Muscle layer of duodenum (tissue), 2 donors: ENCODE measurements at regions not wholly inside any gene's neighbourhood (a gene's known extent, or its start where the extent isn't known, plus 50 kb on each side); places are given as distances from the start of the nearest gene placed in this dataset.

ENCODE experiments used
- H3K27ac ChIP-seq: one replicate; pipeline ENCODE4 v1.7.0; 2013; ENCODE audit warnings: mild to moderate bottlenecking, low read length
- H3K27me3 ChIP-seq: one replicate; pipeline ENCODE4 v1.7.0; 2013; ENCODE audit warnings: low read depth, mild to moderate bottlenecking, control low read depth, low read length
- H3K36me3 ChIP-seq, 2 donors: one replicate each; pipeline ENCODE4 v1.7.0; 2013; ENCODE audit warnings: low read length in 2 of 2, control low read depth in 1 of 2, mild to moderate bottlenecking in 1 of 2; ENCODE audit not compliant: insufficient read depth in 2 of 2, control insufficient read depth in 1 of 2
- H3K4me1 ChIP-seq, 2 donors: one replicate each; pipeline ENCODE4 v1.7.0; 2013; ENCODE audit warnings: low read length in 2 of 2, mild to moderate bottlenecking in 2 of 2, control low read depth in 1 of 2, moderate library complexity in 1 of 2; ENCODE audit not compliant: insufficient read depth in 2 of 2, control insufficient read depth in 1 of 2
- H3K4me3 ChIP-seq, 2 donors: one replicate each; pipeline ENCODE4 v1.7.0; 2013; ENCODE audit warnings: low read length in 2 of 2, low read depth in 1 of 2, mild to moderate bottlenecking in 1 of 2
- H3K9me3 ChIP-seq, 2 donors: one replicate each; pipeline ENCODE4 v1.7.0; 2013; ENCODE audit warnings: low read length in 2 of 2, control low read depth in 1 of 2, mild to moderate bottlenecking in 1 of 2; ENCODE audit not compliant: control insufficient read depth in 1 of 2
- donor health status: healthy.

DNA sequence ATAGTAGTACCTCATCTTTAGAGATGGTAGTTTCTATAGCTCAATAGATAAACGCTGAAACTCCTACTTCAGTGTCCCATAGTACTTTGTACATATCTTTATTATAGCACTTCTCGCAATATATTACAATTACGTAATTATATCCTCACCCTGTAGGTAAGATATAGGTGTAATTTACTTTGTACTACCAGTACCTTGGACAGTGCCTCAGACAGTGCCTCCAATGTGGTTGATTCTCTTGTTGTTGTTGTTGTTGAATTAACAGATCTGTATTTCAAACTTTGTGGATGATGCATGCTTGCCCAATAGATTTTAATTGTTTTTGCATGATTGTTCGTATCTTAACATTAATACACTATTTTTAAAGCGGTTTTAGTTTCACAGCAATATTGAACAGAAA is 188.6 kb downstream of the ARL6IP6 start:
- Histone ChIP-seq H3K9me3 (peaks cover 0 to 3% of the 10 kb centered on the region in 2 donors), H3K36me3 (no peaks in the 10 kb centered on the region), H3K27ac (no peak overlapping the region), H3K4me1 (no peaks in the 10 kb centered on the region), H3K27me3 (no peaks in the 10 kb centered on the region), H3K4me3 (no peak overlapping the region)

DNA sequence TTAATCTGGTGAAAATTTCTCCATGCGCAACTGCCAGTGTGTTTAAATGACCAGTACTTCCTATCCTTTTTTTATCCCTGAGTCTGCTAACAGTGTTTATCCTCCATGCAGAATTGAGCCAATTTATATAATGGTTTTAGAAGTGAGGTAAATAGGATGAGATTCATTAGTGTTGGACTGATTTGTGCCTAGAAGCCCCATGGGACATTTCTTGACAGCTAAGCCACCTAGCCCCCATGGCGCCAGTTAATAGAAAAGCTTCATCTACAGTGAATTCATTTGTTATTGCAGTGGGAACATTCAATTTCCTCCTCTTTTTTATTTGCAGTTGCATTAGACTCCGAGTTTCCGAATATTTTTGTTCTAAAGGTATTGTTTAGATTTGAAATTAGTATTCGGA is 175.6 kb downstream of the ARL6IP6 start:
- Histone ChIP-seq H3K4me3 (no peak overlapping the region), H3K9me3 (no peaks in the 10 kb centered on the region)

DNA sequence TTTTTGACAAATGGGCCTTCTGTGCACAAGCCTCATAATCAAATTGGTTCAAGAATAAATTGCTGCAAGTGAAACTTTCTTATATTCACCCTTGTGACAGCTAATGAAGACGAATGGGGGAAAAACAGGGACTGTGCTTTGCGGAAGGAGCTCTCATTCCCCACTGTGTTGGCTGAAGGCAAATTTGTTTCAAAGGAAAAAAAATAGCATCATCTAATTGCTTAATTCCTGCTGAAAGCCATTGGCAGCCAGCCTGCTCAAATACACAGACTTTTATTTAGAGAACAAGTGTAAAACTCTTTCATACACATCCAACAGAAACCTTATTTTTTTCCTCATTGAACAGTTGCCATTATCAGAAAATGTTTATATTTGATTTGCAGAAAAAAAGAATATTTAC is 172.3 kb downstream of the ARL6IP6 start:
- Histone ChIP-seq H3K4me3 (no peak overlapping the region), H3K27ac (no peak overlapping the region), H3K4me1 (no peaks in the 10 kb centered on the region), H3K36me3 (no peaks in the 10 kb centered on the region), H3K9me3 (no peaks in the 10 kb centered on the region), H3K27me3 (no peaks in the 10 kb centered on the region)

More for the DNA sequence above, 175.6 kb downstream of the ARL6IP6 start:
- H3K27ac ChIP-seq = no peak overlapping the region
- no peaks in the 10 kb centered on the region for H3K27me3 ChIP-seq
- H3K4me1 ChIP-seq = no peaks in the 10 kb centered on the region
- H3K36me3 ChIP-seq = no peaks in the 10 kb centered on the region

GRCh38 chr2:152883951-152884487 is 165.6 kb downstream of the ARL6IP6 start:
- no peaks in the 10 kb centered on the region for H3K9me3 ChIP-seq
- H3K4me1 ChIP-seq = no peaks in the 10 kb centered on the region
- no peaks in the 10 kb centered on the region for H3K36me3 ChIP-seq
- H3K27me3 ChIP-seq = no peaks in the 10 kb centered on the region
- H3K4me3 ChIP-seq = no peak overlapping the region
- H3K27ac ChIP-seq = no peak overlapping the region

DNA sequence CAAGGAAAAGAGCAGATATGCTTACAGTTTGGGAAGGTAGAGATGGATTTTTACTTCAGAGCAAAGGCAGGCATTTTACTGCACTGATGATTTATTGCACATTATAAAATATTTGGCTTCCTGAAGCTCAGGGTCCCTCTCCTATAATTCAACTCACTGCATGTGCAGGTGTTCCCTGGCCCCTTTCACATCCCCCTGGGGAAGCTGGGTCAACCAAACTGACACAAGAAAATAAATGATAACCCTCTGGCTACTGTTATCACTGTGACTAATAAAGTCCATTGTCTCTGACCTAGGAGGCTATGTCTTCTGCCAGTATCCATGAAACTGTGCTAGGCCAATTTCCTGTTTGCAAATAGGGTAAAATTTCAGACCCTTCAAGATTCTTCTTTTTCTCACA is 163.1 kb downstream of the ARL6IP6 start:
- Histone ChIP-seq H3K27ac (no peak overlapping the region), H3K27me3 (no peaks in the 10 kb centered on the region), H3K4me1 (no peaks in the 10 kb centered on the region), H3K9me3 (no peaks in the 10 kb centered on the region), H3K36me3 (no peaks in the 10 kb centered on the region), H3K4me3 (no peak overlapping the region)

- no peaks in the 10 kb centered on the region for H3K36me3 ChIP-seq
- no peak overlapping the region for H3K27ac ChIP-seq
- H3K9me3 ChIP-seq = no peaks in the 10 kb centered on the region
- no peaks in the 10 kb centered on the region for H3K27me3 ChIP-seq
- no peak overlapping the region for H3K4me3 ChIP-seq
- no peaks in the 10 kb centered on the region for H3K4me1 ChIP-seq
These were observed 160.9 kb downstream of the ARL6IP6 start for GRCh38 chr2:152879275-152879674.

- Histone ChIP-seq H3K9me3 (no peaks in the 10 kb centered on the region), H3K36me3 (no peaks in the 10 kb centered on the region), H3K4me1 (no peaks in the 10 kb centered on the region), H3K27me3 (no peaks in the 10 kb centered on the region), H3K27ac (no peak overlapping the region), H3K4me3 (no peak overlapping the region)
These were observed 157.6 kb downstream of the ARL6IP6 start for GRCh38 chr2:152875701-152876695.

DNA sequence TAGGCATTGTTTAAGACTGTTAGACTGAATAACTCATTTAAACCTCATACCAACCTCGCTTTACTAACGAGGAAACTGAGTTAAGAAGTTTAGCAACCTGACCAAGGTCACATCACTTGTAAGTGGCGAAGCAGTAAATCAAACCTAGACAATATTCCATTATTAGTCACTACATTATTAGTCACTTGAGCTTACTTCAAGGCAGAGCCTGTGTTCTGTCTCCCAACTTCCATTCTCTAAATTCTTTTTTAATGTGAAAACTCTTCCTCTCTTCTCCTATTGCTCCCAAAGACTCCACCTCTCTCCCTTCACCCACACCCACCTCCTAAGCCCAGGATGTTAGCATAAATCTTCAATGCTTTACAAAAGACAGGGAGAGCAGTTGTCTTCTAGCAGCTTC is 156.5 kb downstream of the ARL6IP6 start:
- no peaks in the 10 kb centered on the region for H3K9me3 ChIP-seq
- H3K4me3 ChIP-seq = no peak overlapping the region
- H3K27me3 ChIP-seq = no peaks in the 10 kb centered on the region
- no peaks in the 10 kb centered on the region for H3K4me1 ChIP-seq
- H3K36me3 ChIP-seq = no peaks in the 10 kb centered on the region
- no peak overlapping the region for H3K27ac ChIP-seq

GRCh38 chr2:152870239-152870638 is 151.8 kb downstream of the ARL6IP6 start:
- Histone ChIP-seq H3K27me3 (no peaks in the 10 kb centered on the region), H3K9me3 (no peaks in the 10 kb centered on the region), H3K4me1 (no peaks in the 10 kb centered on the region), H3K36me3 (no peaks in the 10 kb centered on the region), H3K4me3 (no peak overlapping the region), H3K27ac (no peak overlapping the region)

GRCh38 chr2:152867397-152867796 is 149.0 kb downstream of the ARL6IP6 start:
- Histone ChIP-seq H3K36me3 (no peaks in the 10 kb centered on the region), H3K27me3 (no peaks in the 10 kb centered on the region), H3K27ac (no peak overlapping the region), H3K4me3 (no peak overlapping the region), H3K9me3 (peaks cover 0 to 3% of the 10 kb centered on the region in 2 donors), H3K4me1 (no peaks in the 10 kb centered on the region)

GRCh38 chr2:152864601-152865149 is 146.3 kb downstream of the ARL6IP6 start:
- H3K4me1 ChIP-seq = no peaks in the 10 kb centered on the region
- H3K4me3 ChIP-seq = no peak overlapping the region
- no peak overlapping the region for H3K27ac ChIP-seq
- no peaks in the 10 kb centered on the region for H3K27me3 ChIP-seq
- no peaks in the 10 kb centered on the region for H3K36me3 ChIP-seq
- peaks cover 0 to 3% of the 10 kb centered on the region in 2 donors for H3K9me3 ChIP-seq
